DND-41 (cell line): ENCODE measurements at regions not wholly inside any gene's neighbourhood (a gene's known extent, or its start where the extent isn't known, plus 50 kb on each side); places are given as distances from the start of the nearest gene placed in this dataset.

Experiments
- ATAC-seq: fragments of 200-7000 bp; cut with Tn5 transposase; 3 replicates; pipeline ENCODE4 v1.9.1; 2021; ENCODE audit warnings: low read depth; ENCODE audit not compliant: insufficient read depth
- DNase-seq: peaks from one replicate; pipeline ENCODE4 v3.0.0-alpha.2; 2020
- H2AFZ ChIP-seq: 2 replicates; pipeline ENCODE4 v1.6.0; 2012; ENCODE audit warnings: low read depth, low read length
- H3K27ac ChIP-seq: 2 replicates; pipeline ENCODE4 v1.5.1; 2012; ENCODE audit warnings: low read length, inconsistent platforms
- H3K27me3 ChIP-seq: fragments of 200-600 bp; sonication (generic); 2 replicates; pipeline ENCODE4 v1.6.0; 2012; ENCODE audit warnings: low read length, mild to moderate bottlenecking, inconsistent platforms; ENCODE audit not compliant: insufficient read depth, poor library complexity
- H3K36me3 ChIP-seq: 2 replicates; pipeline ENCODE4 v1.5.1; 2012; ENCODE audit warnings: low read length, inconsistent platforms; ENCODE audit not compliant: insufficient read depth
- H3K4me1 ChIP-seq: 2 replicates; pipeline ENCODE4 v1.5.1; 2012; ENCODE audit warnings: mild to moderate bottlenecking, low read length; ENCODE audit not compliant: insufficient read depth
- H3K4me2 ChIP-seq: 2 replicates; pipeline ENCODE4 v1.6.0; 2012; ENCODE audit warnings: mild to moderate bottlenecking, moderate library complexity, low read length, inconsistent platforms; ENCODE audit not compliant: insufficient read depth
- H3K4me3 ChIP-seq, 2 experiments: fragments of 200-600 bp in 1 of 2; shearing (Covaris generic) in 1 of 2; 2 replicates each; pipeline ENCODE4 v1.5.1; 2012 to 2016; ENCODE audit warnings: inconsistent platforms in 2 of 2, low read length in 2 of 2, mild to moderate bottlenecking in 2 of 2, low read depth in 1 of 2, moderate library complexity in 1 of 2
- H3K79me2 ChIP-seq: 2 replicates; pipeline ENCODE4 v1.6.0; 2012; ENCODE audit warnings: low read length, inconsistent platforms; ENCODE audit not compliant: insufficient read depth
- H3K9ac ChIP-seq: 2 replicates; pipeline ENCODE4 v1.6.0; 2012; ENCODE audit warnings: low read depth, mild to moderate bottlenecking, inconsistent platforms, low read length, moderate library complexity
- H3K9me3 ChIP-seq: 2 replicates; pipeline ENCODE4 v1.5.1; 2012; ENCODE audit warnings: low read length, moderate library complexity, mild to moderate bottlenecking, inconsistent platforms; ENCODE audit not compliant: insufficient read depth, severe bottlenecking
- H4K20me1 ChIP-seq: 2 replicates; pipeline ENCODE4 v1.6.0; 2012; ENCODE audit warnings: low read length; ENCODE audit not compliant: insufficient read depth
- CTCF ChIP-seq: IDR thresholded peaks from 2 replicates; pipeline ENCODE4 v1.5.1; 2012; ENCODE audit warnings: borderline replicate concordance, low read length, moderate library complexity, mild to moderate bottlenecking; ENCODE audit not compliant: poor library complexity, severe bottlenecking; ENCODE audit errors: extremely low read depth
- EZH2 ChIP-seq: IDR thresholded peaks from 3 replicates; pipeline ENCODE4 v1.6.1; 2012; ENCODE audit warnings: borderline replicate concordance, low read depth, mild to moderate bottlenecking, moderate library complexity, low read length, inconsistent platforms; ENCODE audit not compliant: severe bottlenecking

GRCh38 chr5:9859808-9860207 is 229.7 kb upstream of the TAS2R1 start:
- Histone ChIP-seq H4K20me1 (no peaks in the 10 kb centered on the region), H3K4me1 (no peaks in the 10 kb centered on the region), H3K36me3 (no peaks in the 10 kb centered on the region), H3K9ac (no peak overlapping the region), H3K79me2 (no peaks in the 10 kb centered on the region), H2AFZ (no peak overlapping the region), H3K27ac (no peak overlapping the region), H3K9me3 (peaks cover 3% of the 10 kb centered on the region), H3K4me3 (no peak overlapping the region), H3K4me2 (no peak overlapping the region), H3K27me3 (no peaks in the 10 kb centered on the region)
- TF ChIP-seq EZH2 = no peak
- TF ChIP-seq CTCF = no peak
- ATAC-seq (no peak), DNase-seq (no peak)

- Histone ChIP-seq H3K4me2 (no peak overlapping the region), H3K27me3 (no peaks in the 10 kb centered on the region), H3K4me1 (no peaks in the 10 kb centered on the region), H3K79me2 (no peaks in the 10 kb centered on the region), H3K4me3 (no peak overlapping the region), H3K27ac (no peak overlapping the region), H3K9me3 (no peaks in the 10 kb centered on the region), H4K20me1 (no peaks in the 10 kb centered on the region), H3K36me3 (no peaks in the 10 kb centered on the region), H2AFZ (no peak overlapping the region), H3K9ac (no peak overlapping the region)
- ATAC-seq (no peak), DNase-seq (no peak)
- TF ChIP-seq CTCF (no peak), EZH2 (no peak)
Observed at GRCh38 chr5:9858043-9858442, 227.9 kb upstream of the TAS2R1 start.

- no peaks in the 10 kb centered on the region for H3K9me3 ChIP-seq
- H3K27me3 ChIP-seq = no peaks in the 10 kb centered on the region
- H3K27ac ChIP-seq = no peak overlapping the region
- H3K79me2 ChIP-seq = no peaks in the 10 kb centered on the region
- DNase-seq (no peak), ATAC-seq (no peak)
- H2AFZ ChIP-seq = no peak overlapping the region
- no peak overlapping the region for H3K4me2 ChIP-seq
- TF ChIP-seq EZH2 (no peak), CTCF (no peak)
- H3K4me1 ChIP-seq = no peaks in the 10 kb centered on the region
- no peaks in the 10 kb centered on the region for H3K36me3 ChIP-seq
- H4K20me1 ChIP-seq = no peaks in the 10 kb centered on the region
- H3K4me3 ChIP-seq = no peak overlapping the region
- no peak overlapping the region for H3K9ac ChIP-seq
Observed at GRCh38 chr5:9853309-9853708, 223.2 kb upstream of the TAS2R1 start.

- Histone ChIP-seq H3K36me3 (no peaks in the 10 kb centered on the region), H3K9ac (no peak overlapping the region), H3K9me3 (no peaks in the 10 kb centered on the region), H2AFZ (no peak overlapping the region), H3K27ac (no peak overlapping the region), H3K27me3 (no peaks in the 10 kb centered on the region), H3K4me1 (no peaks in the 10 kb centered on the region), H3K4me2 (no peak overlapping the region), H3K79me2 (no peaks in the 10 kb centered on the region), H4K20me1 (no peaks in the 10 kb centered on the region), H3K4me3 (no peak overlapping the region)
- no peak for TF ChIP-seq CTCF
- TF ChIP-seq EZH2 = no peak
- ATAC-seq = no peak
- no peak for DNase-seq
Observed at GRCh38 chr5:9852671-9853070, 222.5 kb upstream of the TAS2R1 start.
